ENCODE measurements at regions not wholly inside any gene's neighbourhood (a gene's known extent, or its start where the extent isn't known, plus 50 kb on each side); places are given as distances from the start of the nearest gene placed in this dataset.
"Not testable (repeated sequence)": the region's sequence is repeated elsewhere in the genome, so short reads cannot be mapped to it uniquely, and the experiment has no call there.

DNA sequence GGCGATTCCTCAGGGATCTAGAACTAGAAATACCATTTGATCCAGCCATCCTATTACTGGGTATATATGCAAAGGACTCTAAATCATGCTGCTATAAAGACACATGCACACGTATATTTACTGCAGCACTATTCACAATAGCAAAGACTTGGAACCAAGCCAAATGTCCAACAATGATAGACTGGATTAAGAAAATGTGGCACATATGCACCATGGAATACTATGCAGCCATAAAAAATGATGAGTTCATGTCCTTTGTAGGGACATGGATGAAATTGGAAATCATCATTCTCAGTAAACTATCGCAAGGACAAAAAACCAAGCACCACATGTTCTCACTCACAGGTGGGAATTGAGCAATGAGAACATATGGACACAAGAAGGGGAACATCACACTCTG is 93.1 kb upstream of the NT5E start:
- not testable (repeated sequence) for DNase-seq (ENCODE audit: low read depth)

DNA sequence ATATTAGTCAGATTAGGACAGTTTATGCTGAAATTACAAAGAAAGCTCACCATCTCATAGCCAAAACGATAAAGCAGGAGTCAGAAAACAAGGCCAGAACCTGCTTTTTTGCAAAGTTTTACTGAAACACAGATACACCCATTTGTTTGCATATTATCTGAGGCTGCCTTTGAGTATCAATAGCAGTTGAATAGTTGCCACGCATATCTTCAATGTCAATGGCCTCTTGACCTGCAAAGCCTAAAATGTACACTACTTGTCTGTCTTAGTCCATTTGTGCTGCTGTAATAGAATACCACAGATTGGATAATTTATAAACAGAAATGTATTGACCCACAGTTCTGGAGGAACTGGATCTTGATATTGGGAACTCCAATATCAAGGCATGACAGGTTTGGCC is 94.1 kb upstream of the NT5E start:
- DNase-seq (ENCODE audit: low read depth), result no peak

DNA sequence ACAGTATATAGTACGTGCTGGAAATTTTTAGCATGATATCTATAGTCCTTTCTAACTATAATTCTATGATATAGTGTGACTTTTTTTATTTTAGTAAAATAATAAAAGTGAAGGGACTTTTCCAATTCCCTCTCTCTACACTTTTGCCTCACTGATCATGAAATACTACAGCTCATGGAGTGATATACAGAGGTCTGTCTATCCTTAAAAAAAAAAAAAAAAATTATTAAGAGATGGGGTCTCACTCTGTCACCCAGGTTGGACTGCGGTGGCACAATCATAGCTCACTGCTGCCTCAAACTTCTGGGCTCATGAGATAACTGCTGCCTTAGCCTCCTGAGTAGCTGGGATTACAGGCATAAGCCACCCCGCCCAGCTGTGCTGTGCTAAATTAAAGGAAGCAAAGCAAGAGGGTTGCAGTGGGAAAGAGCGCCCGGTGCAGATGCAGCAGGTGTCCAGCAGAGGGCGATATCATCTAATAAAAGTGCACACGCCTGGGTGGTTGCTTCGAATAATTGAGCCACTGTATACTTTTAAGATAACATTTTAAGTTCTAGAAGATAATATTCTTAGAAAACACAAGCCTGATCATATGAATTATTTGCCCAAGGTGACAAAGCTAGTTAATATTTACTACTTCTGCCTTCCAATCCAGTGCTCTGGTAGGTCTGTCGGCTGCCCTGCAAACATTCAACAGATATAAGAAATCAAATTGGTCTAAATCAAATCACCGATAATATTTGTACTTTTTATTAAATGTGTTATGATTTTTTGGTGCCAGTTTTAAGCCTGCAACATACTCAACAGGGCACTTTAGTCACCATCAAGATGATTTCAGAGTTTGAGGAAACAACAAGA is 94.9 kb upstream of the NT5E start:
- DNase-seq (ENCODE audit: low read depth), result peak; percentile 31

DNA sequence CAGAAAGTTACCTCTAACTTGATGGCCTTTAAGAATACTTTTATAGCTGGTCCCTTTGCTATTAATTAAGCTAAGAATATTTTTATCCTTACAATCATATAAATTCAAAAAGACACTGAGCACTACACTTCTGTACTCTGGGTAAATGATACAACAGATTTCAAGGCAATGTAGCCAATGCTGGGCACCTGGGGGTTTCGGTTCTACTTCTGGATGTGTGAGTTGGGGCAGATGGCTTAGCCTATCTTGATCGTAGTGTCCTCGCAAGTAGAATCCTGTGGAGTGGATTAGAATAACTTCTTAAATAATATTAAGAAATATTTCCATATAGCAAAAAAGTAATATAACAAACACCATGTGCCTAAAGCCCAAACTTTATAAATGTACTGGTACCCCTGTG is 96.9 kb upstream of the NT5E start:
- DNase-seq (ENCODE audit: low read depth), result no peak

DNA sequence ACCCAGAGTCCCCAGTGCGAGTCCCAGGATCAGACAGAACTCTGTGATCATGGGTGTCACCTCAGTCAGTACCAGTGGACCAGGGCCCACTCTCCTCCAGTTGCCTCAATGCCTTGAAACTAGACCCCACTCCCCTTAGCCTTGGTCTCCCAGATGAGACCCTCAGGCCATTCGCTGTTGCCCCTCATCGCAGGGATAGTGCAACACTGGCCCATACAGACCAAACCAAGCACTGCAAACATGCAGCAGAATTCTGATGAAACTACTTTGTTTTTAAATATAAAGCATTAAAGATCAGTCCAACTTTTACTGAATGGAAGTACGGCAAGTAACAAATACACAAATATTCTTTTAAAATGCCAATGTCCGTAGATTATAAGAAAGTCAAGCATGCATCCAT is 101.2 kb upstream of the NT5E start:
- DNase-seq (ENCODE audit: low read depth), result no peak

DNA sequence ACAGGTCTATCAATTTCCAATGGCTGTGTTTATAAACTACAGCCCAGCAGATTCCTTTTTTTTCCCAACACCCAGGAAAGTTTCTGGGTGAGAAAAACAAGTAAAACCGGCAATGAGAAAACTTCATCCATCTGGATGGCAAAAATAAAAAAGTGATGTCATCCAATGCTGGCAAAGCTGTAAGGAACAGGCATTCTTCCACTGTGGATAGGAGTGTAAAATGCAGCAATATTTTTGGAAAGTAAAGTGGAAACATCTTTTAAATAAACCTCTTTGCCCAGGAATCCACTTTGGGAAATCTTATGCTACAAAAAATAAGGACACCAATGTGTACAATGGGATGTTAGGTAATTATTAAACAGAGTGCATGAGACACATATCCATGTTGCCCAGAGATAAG is 102.1 kb upstream of the NT5E start:
- DNase-seq (ENCODE audit: low read depth), result no peak

DNA sequence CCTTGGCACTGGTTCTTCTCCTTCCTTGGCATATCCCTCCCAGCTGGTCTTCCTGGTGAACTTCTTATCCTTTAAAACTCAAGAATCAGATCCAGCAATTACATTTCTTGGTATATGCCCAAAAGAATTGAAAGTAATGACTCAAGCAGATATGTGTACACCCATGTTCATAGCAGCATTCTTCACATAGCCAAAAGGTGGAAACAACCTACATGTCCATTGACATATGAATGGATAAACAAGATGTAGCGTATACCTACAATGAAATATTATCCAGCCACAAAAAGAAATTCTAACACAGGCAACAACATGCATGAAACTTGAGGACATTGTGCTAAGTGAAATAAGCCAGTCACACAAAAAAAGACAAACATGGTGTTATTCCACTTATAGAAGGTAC is 103.7 kb upstream of the NT5E start:
- DNase-seq (ENCODE audit: low read depth), result no peak

DNA sequence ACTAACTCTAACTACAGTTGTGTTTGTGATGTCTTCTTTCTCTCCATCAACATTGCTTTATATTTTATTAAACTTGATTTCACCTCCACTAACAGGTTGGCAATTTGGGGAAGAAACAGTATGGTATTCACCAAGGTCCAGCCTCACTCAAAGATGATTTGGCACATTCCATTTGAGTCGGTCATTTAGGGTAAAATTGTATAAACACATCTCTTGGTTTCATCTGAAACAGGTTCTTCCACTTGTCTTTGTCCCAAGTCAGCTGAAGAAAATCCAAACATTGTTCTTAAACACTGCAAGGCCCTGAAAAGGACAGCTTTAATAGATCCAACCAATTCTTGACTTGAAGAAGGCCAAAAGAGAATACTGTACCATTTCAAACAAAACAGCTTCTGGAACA is 104.9 kb upstream of the NT5E start:
- DNase-seq (ENCODE audit: low read depth), result no peak

DNA sequence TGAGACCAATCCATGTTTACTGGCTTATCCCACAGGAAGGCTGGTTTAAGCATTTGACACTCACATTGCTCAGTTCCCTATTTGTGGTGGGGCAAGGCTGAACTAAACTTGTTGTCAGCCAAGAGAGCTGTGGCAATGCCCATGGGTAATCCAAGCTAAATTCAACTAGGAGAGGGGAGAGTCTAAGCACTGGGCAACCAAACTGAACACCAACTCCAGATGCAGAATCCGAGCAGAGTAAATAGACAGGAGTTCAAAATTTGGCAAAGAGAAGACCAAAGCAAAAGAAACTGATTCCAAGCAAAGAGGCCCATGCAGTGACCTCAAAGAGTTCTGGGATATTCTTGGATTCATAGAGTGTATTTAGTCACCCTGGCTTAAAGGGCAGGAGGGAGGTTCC is 106.5 kb upstream of the NT5E start:
- DNase-seq (ENCODE audit: low read depth), result no peak

DNA sequence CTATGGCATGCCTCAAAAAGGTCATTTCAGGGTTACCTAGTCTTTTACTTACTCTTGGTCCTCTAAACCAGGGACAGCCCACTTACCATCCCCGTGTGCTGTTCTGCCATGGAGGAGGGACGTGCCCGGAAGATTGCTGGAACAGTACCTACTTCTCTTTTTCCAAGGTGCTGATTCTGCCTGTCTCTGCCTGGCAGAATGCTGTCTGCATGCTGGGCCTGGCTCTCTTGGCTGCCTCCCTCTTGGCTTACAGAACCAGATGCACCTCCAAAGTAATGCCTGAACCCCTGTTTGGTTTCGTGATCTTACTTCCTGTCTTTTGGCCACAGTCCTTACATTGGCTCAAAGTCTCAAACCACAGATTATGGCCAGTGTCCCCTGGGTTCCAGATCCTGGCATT is 120.7 kb upstream of the NT5E start:
- no peak for DNase-seq (ENCODE audit: low read depth)

DNA sequence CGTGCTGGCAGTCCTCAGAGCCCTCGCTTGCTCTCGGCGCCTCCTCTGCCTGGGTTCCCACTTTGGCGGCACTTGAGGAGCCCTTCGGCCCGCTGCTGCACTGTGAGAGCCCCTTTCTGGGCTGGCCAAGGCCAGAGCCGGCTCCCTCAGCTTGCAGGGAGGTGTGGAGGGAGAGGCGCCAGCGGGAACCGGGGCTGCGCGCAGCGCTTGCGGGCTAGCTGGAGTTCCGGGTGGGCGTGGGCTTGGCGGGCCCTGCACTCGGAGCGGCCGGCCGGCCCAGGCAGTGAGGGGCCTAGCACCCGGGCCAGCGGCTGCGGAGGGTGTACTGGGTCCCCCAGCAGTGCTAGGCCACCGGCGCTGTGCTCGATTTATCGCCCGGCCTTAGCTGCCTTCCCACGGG is 124.1 kb upstream of the NT5E start:
- not testable (repeated sequence) for DNase-seq (ENCODE audit: low read depth)

DNA sequence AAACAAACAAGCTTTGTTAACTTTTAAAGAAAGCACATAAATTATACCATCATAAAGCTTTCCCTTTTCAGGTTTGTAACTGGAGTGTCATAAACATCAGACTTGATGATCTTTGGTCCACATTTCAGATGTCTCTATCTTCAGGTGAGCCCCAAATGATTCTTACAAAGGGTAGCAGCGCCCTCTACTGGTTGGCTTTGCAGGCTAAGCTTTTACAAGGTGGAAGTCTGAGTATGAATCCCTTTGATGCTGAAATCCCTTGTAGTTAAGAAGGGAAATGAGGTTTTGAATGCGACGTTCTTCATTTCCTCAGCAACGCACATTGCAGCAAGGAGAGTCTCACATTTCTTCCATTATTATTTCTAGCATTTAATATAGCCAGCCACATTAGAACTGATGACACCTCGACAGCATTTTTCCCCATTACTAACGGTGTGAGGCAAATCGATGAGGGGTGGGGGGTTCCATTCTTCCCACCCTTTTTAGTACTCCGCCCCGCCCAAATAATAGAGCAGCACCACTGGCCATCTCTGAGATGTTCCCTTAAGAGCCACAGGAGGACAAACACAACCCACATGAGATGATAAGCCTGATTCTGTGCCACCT is 126.3 kb upstream of the NT5E start:
- peak; percentile 52 for DNase-seq (ENCODE audit: low read depth)

DNA sequence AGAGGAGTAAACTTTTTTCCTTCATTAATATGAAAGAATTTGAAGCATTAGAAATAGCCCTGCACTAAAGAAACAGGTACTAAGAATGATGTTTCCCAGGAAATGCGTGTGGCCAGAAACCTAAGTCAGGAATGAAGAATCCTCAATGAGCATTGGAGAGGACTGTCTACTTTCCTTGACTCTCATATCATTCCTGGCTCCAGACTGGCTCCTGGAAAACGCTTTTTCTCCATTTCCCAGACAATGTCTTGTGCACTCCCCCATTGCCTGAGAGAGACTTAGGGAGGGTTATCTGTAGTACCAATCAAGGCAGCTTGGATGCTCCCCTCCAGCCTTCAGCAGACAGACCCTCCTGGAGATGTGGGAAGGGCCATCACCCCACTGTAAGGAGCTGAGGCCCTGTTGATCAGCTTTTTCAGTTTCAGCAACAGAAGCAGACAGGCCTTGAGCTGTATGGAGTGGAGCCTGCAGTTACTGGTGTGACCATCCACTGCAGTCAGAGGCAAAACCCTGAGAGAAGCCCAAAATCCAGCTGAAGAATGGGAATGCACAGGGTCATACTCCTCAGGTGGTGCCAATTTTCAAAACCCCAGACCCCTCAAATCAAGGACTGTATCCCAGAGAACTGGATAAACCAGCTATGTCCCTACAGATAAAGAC is 127.3 kb upstream of the NT5E start:
- DNase-seq (ENCODE audit: low read depth), result no peak

DNA sequence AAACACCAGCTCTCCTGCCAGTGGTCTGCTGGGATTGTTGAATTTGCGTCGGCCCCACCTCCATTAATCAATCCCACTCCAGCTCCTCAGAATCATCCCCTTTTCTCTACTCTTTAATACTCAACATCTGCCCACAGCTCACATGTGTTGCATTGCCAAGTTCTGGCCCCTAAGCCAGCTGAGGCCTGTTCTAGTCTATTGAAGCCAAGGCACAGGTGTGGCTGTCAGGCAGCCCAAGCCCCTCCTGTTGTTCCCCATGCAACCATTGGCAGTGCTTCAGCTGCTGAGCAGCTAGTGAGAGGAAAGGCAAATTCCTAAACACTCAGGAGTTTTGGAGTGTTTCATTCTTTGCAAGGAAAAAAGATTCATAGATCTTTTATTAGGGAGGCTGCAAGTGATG is 128.0 kb upstream of the NT5E start:
- DNase-seq (ENCODE audit: low read depth), result no peak

DNA sequence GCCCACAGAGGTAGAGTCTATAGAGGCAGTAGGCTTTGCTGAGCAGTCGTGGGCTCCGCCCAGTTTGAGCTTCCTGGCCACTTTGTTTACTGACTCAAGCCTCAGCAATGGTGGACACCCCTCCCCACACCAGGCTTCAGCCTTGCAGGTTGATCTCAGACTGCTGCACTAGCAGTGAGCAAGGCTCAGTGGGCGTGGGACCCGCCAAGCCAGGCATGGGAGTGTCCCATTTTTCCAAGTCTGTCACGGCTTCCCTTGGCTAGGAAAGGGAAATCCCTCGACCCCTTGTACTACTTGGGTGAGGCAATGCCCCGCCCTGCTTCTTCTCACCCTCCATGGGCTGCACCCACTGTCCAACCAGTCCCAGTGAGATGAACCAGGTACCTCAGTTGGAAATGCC is 135.3 kb upstream of the NT5E start:
- DNase-seq (ENCODE audit: low read depth), result no peak

DNA sequence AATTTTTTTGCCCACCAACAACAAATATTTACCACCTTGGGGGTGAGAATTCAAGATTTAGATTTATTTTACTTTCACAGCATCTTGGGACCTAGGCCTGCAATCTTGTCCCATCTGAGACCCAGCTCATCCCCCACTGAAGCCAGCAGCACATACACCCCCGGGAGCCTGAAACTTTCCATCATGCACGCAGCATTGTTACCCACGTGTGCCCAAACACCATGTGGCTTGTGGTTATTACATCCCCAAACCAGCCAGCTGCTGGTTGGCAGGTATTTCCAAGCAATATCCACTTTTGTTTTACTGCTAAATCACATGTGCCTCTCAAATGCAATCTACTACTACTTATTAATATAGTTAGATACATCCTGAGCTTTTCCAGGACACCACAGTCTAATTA is 149.3 kb upstream of the NT5E start:
- DNase-seq (ENCODE audit: low read depth), result no peak

DNA sequence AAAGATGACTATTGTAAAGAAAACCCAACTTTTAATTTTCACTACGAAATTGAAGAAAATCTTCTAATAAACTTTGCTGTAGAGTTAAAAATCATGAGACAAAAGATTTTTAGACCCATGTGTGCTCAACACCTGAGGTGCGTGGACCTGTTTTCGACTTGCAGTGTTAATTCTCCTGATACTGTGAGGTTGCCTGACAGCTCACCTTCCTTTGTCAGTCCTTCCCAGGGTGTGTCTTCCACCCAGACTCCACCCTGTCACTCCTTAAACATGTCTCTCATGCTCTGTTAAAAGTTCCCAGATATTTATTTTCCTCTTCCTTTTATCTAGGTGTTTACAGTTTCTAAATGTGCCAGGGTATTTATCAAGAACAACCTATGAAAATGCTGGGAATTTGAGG is 151.3 kb upstream of the NT5E start:
- no peak for DNase-seq (ENCODE audit: low read depth)

DNA sequence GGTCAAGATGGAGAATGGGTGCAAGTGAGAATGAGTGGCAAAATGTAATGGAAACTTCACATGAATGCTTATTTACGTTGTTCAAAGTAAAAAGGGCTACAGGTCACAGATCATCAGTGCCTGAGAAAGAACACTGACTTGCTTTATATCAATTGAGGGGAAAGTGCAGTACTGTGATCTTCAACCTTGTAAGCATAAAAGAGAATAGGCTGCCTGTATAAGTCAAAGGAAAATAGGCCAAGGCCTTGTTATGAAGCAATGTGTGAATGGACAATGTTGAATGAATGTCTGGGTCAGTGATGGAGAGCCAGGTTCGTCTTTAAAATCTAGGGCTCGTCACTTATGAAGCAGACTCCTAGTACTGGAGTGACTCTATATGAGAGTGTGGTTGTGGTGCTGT is 158.6 kb upstream of the NT5E start:
- DNase-seq (ENCODE audit: low read depth), result no peak

DNA sequence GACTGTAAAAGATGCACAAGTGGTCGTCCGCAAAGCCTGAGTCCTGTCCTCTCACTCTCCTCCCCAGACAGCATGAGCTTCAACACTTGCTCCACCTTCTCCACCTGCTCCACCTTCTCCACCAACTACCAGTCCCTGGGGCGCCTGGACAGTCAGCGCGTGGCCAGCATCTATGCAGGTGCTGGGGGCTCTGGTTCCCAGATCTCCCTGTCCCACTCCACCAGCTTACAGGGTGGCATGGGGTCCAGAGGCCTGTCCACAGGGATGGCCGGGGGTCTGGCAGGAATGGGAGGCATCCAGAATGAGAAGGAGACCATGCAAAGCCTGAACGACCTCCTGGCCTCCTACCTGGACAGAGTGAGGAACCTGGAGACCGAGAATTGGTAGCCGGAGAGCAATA is 162.2 kb upstream of the NT5E start:
- DNase-seq (ENCODE audit: low read depth), result no peak

DNA sequence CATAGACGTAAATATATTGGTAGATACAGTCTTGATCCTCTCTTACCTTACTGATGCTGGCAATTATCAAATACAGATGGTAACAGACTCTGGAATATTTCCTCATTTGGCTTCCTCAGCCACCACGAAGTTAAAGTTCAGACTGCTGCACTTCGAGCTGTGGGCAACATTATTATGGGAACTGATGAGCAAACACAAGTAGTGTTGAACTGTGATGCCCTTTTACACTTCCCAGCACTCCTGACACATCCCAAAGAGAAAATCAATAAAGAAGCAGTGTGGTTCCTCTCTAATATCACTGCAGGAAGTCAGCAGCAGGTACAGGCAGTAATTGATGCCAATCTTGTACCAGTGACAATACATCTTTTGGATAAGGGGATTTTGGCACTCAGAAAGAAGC is 162.7 kb upstream of the NT5E start:
- no peak for DNase-seq (ENCODE audit: low read depth)

DNA sequence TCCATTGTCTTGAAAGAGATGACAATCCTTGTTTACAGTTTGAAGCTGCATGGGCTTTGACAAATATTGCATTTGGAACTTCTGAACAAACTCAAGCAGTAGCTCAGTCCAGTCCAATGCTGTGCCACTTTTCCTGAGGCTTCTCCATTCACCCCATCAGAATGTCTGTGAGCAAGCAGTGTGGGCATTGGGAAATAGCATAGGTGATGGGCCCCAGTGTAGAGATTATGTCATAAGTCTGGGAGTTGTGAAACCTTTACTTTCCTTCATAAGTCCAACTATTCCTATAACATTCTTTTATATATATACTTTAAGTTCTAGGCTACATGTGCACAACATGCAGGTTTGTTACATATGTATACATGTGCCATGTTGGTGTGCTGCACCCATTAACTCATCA is 163.4 kb upstream of the NT5E start:
- not testable (repeated sequence) for DNase-seq (ENCODE audit: low read depth)

DNA sequence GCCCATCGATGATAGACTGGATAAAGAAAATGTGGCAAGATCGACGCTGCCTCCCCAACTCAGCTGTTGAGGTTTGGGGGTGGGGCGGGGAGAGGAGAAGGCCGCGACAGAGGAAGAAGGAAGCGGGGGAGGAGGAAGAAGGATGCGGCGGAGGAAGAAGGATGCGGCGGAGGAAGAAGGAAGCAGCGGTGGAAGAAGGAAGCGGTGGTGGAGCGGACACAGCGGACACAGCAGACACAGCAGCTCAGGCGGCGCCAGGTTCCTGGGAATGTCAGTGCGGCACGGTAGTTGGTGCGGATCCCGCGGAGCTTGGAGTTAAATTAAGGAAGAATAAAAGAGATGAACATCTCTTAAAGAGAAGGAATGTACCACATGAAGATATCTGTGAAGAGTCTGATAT is 163.9 kb upstream of the NT5E start:
- no peak for DNase-seq (ENCODE audit: low read depth)

DNA sequence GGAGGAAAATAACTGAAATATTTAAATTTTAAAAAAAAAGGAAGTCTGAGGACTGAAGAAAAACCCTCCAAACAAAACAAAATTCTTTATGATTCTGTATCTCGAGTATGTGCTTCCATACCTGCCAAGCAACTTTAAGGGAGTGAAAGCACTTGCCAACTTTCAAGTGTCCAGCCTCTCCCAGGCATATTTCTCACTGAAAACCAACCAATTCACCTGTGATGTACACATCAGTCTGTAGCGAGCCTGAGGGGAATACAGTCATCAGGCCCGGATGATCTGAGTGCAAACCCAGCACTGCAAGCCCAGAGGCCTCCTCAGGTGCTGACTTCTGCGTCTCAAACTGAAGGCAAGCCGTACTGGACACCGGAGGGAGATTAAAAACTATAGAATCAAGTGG is 164.8 kb upstream of the NT5E start:
- no peak for DNase-seq (ENCODE audit: low read depth)

DNA sequence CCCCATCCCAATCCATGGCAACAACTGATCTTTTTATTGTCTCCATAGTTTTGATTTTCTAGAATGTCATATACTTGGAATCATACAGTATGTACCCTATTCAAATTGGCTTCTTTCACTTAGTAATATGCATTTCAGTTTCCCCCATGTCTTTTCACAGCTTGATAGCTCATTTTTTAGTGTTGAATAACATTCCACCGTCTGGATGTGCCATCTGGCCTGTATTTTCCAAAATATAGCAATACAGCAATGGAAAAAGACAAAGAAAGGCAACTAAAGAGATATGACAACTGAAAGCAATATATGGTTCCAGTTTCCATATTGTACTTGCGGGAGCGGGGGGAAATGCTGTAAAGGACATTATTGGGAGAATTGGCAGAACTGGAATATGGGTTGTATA is 166.4 kb upstream of the NT5E start:
- DNase-seq (ENCODE audit: low read depth), result no peak
